HEK293 (cell line): ENCODE measurements at regions not wholly inside any gene's neighbourhood (a gene's known extent, or its start where the extent isn't known, plus 50 kb on each side); places are given as distances from the start of the nearest gene placed in this dataset.
A peak's percentile ranks its signal among the peaks of the same experiment; 100 is the strongest.

Source experiments
- CTCF ChIA-PET: fragments of 350-600 bp; formaldehyde crosslinking; extraction: SDS; loops from one replicate; lab custom pipeline; 2021; ENCODE audit warnings: antibody characterized with exemption; lab: Yijun Ruan, JAX
- POLR2A ChIA-PET: fragments of 300-600 bp; formaldehyde crosslinking; extraction: SDS; loops from one replicate; lab custom pipeline; 2020; ENCODE audit warnings: antibody characterized with exemption, inconsistent platforms; lab: Yijun Ruan, JAX
- H3K27ac ChIP-seq: fragments of 200-500 bp; sonication (Bioruptor generic); 2 replicates; pipeline ENCODE4 v1.5.1; 2014; ENCODE audit warnings: low read depth, low read length, control low read depth, inconsistent platforms; ENCODE audit errors: extremely low read depth
- H3K36me3 ChIP-seq, 2 experiments: fragments of 200-500 bp in 1 of 2; sonication (Bioruptor generic) in 1 of 2; 1 replicate in 1 of 2; 2 replicates in 1 of 2; pipeline ENCODE4 v1.5.1; 2014 to 2017; ENCODE audit warnings: inconsistent platforms in 2 of 2, low read length in 2 of 2; ENCODE audit not compliant: control insufficient read depth in 2 of 2, insufficient read depth in 1 of 2
- H3K4me1 ChIP-seq: fragments of 200-500 bp; sonication (Bioruptor generic); 2 replicates; pipeline ENCODE4 v1.5.1; 2014; ENCODE audit warnings: mild to moderate bottlenecking, low read length, inconsistent platforms; ENCODE audit not compliant: control insufficient read depth, insufficient read depth
- H3K4me3 ChIP-seq: 2 replicates; pipeline ENCODE4 v1.5.1; 2011; ENCODE audit warnings: low read depth, mild to moderate bottlenecking, control low read depth, low read length, moderate library complexity
- H3K9me3 ChIP-seq: fragments of 200-500 bp; sonication (Bioruptor generic); 2 replicates; pipeline ENCODE4 v1.5.1; 2014; ENCODE audit warnings: low read depth, low read length, inconsistent platforms; ENCODE audit not compliant: control insufficient read depth, insufficient read depth
- PRDM1 ChIP-seq: fragments of 450-650 bp; formaldehyde crosslinking; IDR thresholded peaks from 2 replicates; pipeline ENCODE4; 2016; ENCODE audit warnings: missing biosample characterization, missing genetic modification characterization
- ZBTB20 ChIP-seq: fragments of 450-650 bp; formaldehyde crosslinking; IDR thresholded peaks from 2 replicates; pipeline ENCODE4 v1.5.1; 2016; ENCODE audit warnings: missing biosample characterization, missing genetic modification characterization
- ZBTB8A ChIP-seq: fragments of 450-650 bp; formaldehyde crosslinking; IDR thresholded peaks from 2 replicates; pipeline ENCODE4 v1.5.1; 2016; ENCODE audit warnings: missing biosample characterization, missing genetic modification characterization
- ZFP3 ChIP-seq: fragments of 450-650 bp; formaldehyde crosslinking; IDR thresholded peaks from 2 replicates; pipeline ENCODE4 v1.5.1; 2016; ENCODE audit warnings: low read depth, missing biosample characterization, missing genetic modification characterization
- ZNF19 ChIP-seq: fragments of 450-650 bp; formaldehyde crosslinking; IDR thresholded peaks from 2 replicates; pipeline ENCODE4; 2016; ENCODE audit warnings: missing biosample characterization, missing genetic modification characterization, low read depth
- ZNF23 ChIP-seq: fragments of 450-650 bp; formaldehyde crosslinking; IDR thresholded peaks from 2 replicates; pipeline ENCODE4 v1.5.1; 2016; ENCODE audit warnings: missing biosample characterization, missing genetic modification characterization, borderline replicate concordance
- ZNF311 ChIP-seq: fragments of 450-650 bp; formaldehyde crosslinking; IDR thresholded peaks from 2 replicates; pipeline ENCODE4 v1.5.1; 2017; ENCODE audit warnings: missing biosample characterization, missing genetic modification characterization, borderline replicate concordance
- ZSCAN23 ChIP-seq: fragments of 450-650 bp; formaldehyde crosslinking; IDR thresholded peaks from 2 replicates; pipeline ENCODE4 v1.5.1; 2016; ENCODE audit warnings: missing biosample characterization, missing genetic modification characterization
- TF ChIP-seq, protein P1 (sequence below): fragments of 450-650 bp; formaldehyde crosslinking; conservative IDR thresholded peaks from 2 replicates; pipeline ENCODE4 v1.5.1; 2016; ENCODE audit warnings: low read depth, missing biosample characterization, missing genetic modification characterization
- TF ChIP-seq, protein P2 (sequence below): fragments of 450-650 bp; formaldehyde crosslinking; IDR thresholded peaks from 2 replicates; pipeline ENCODE4 v1.5.1; 2016; ENCODE audit warnings: missing biosample characterization, missing genetic modification characterization, borderline replicate concordance
- TF ChIP-seq, protein P3 (sequence below): fragments of 450-650 bp; formaldehyde crosslinking; IDR thresholded peaks from 2 replicates; pipeline ENCODE4 v1.5.1; 2017; ENCODE audit warnings: missing biosample characterization, missing genetic modification characterization
- TF ChIP-seq, protein P4 (sequence below): fragments of 450-650 bp; formaldehyde crosslinking; IDR thresholded peaks from 2 replicates; pipeline ENCODE4 v1.5.1; 2017; ENCODE audit warnings: missing biosample characterization, missing genetic modification characterization

DNA sequence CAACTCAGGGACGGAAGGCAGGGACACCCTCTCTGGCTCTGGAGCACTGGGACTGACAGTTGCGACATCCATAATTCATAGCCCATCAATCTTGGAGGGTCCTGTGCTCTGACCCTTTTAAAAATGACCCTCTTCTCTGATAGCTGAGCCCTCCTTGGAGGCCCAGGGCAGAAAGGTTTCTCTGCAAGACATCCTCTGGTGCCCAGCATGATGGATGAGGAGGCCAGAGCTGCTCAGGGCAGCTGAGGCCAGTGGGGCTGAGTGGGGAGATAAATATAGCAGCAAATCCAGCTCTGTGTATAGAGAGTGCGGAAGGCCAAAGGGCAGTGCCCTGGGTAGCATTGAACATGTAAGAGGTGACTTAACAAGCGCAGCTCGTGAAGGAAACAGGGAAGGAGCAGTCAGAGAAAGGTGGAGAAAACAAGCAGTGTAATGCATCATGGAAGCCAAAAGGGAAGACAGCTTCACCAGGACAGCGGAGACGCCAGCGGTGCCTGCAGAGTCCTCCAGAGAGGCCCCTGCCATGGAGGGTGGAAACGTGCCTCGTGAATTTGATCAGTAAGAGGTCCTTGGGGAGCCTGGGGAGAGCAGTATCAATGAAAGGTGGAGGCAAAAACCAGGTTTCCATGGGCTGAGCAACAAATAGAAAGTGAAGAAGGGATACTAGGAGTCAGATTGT, 50.4 kb upstream of the FMOD start:
- ChIA-PET CTCF (interaction anchor here (0.6 kb wide), 1 partner anchor 309 kb away, joined by 3 read pairs; no protein-coding TSS in a partner anchor), POLR2A (no interaction called here)
- Histone ChIP-seq H3K36me3 (no peaks in the 10 kb centered on the region), H3K9me3 (no peaks in the 10 kb centered on the region), H3K27ac (no peak overlapping the region), H3K4me3 (no peak overlapping the region), H3K4me1 (no peaks in the 10 kb centered on the region)
- 0 out of 2 replicates have a peak, but pooled peaks have one; percentile 10 for TF ChIP-seq PRDM1 (tag by site-specific recombination)
- no peak for TF ChIP-seq ZBTB20 (tag by site-specific recombination)
- TF ChIP-seq, all 188 proteins: peak for 1

DNA sequence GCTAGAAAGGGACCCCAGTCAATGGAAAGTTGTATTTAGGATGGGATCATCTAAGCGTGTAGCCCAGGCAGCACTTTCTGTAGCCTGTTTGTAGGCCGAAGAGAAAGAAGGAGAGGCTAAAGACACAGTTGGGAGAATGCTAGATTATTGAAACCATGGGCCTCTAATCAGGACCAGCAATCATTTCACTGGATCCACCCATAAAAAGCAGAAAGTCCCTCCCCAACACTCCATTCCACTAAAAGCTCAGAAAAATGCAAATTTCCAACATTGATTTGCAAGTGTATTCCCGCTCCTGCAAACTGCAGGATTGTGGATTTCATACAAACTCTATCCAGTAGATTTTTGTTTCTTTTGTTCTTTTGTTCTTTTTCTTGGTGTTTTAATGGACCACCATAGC, 51.2 kb upstream of the FMOD start:
- no peak overlapping the region for H3K27ac ChIP-seq
- no peak overlapping the region for H3K4me3 ChIP-seq
- no peaks in the 10 kb centered on the region for H3K4me1 ChIP-seq
- H3K9me3 ChIP-seq = no peaks in the 10 kb centered on the region
- CTCF ChIA-PET = interaction anchor here (0.5 kb wide), 1 partner anchor 46 kb away, joined by 3 read pairs; no protein-coding TSS in a partner anchor
- POLR2A ChIA-PET = no interaction called here
- TF ChIP-seq ZBTB8A (tag by site-specific recombination) = no peak
- TF ChIP-seq, protein P1, sequence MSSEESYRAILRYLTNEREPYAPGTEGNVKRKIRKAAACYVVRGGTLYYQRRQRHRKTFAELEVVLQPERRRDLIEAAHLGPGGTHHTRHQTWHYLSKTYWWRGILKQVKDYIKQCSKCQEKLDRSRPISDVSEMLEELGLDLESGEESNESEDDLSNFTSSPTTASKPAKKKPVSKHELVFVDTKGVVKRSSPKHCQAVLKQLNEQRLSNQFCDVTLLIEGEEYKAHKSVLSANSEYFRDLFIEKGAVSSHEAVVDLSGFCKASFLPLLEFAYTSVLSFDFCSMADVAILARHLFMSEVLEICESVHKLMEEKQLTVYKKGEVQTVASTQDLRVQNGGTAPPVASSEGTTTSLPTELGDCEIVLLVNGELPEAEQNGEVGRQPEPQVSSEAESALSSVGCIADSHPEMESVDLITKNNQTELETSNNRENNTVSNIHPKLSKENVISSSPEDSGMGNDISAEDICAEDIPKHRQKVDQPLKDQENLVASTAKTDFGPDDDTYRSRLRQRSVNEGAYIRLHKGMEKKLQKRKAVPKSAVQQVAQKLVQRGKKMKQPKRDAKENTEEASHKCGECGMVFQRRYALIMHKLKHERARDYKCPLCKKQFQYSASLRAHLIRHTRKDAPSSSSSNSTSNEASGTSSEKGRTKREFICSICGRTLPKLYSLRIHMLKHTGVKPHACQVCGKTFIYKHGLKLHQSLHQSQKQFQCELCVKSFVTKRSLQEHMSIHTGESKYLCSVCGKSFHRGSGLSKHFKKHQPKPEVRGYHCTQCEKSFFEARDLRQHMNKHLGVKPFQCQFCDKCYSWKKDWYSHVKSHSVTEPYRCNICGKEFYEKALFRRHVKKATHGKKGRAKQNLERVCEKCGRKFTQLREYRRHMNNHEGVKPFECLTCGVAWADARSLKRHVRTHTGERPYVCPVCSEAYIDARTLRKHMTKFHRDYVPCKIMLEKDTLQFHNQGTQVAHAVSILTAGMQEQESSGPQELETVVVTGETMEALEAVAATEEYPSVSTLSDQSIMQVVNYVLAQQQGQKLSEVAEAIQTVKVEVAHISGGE = no peak
- no peak for TF ChIP-seq ZSCAN23
- TF ChIP-seq PRDM1 (tag by site-specific recombination) = no peak
- no peak for TF ChIP-seq ZNF19 (tag by site-specific recombination)
- no peak for TF ChIP-seq ZNF311 (tag by site-specific recombination)
- TF ChIP-seq, protein P2, sequence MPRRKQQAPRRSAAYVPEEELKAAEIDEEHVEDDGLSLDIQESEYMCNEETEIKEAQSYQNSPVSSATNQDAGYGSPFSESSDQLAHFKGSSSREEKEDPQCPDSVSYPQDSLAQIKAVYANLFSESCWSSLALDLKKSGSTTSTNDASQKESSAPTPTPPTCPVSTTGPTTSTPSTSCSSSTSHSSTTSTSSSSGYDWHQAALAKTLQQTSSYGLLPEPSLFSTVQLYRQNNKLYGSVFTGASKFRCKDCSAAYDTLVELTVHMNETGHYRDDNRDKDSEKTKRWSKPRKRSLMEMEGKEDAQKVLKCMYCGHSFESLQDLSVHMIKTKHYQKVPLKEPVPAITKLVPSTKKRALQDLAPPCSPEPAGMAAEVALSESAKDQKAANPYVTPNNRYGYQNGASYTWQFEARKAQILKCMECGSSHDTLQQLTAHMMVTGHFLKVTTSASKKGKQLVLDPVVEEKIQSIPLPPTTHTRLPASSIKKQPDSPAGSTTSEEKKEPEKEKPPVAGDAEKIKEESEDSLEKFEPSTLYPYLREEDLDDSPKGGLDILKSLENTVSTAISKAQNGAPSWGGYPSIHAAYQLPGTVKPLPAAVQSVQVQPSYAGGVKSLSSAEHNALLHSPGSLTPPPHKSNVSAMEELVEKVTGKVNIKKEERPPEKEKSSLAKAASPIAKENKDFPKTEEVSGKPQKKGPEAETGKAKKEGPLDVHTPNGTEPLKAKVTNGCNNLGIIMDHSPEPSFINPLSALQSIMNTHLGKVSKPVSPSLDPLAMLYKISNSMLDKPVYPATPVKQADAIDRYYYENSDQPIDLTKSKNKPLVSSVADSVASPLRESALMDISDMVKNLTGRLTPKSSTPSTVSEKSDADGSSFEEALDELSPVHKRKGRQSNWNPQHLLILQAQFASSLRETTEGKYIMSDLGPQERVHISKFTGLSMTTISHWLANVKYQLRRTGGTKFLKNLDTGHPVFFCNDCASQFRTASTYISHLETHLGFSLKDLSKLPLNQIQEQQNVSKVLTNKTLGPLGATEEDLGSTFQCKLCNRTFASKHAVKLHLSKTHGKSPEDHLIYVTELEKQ = no peak
- TF ChIP-seq ZNF23 (tag by site-specific recombination) = no peak
- TF ChIP-seq, protein P3, sequence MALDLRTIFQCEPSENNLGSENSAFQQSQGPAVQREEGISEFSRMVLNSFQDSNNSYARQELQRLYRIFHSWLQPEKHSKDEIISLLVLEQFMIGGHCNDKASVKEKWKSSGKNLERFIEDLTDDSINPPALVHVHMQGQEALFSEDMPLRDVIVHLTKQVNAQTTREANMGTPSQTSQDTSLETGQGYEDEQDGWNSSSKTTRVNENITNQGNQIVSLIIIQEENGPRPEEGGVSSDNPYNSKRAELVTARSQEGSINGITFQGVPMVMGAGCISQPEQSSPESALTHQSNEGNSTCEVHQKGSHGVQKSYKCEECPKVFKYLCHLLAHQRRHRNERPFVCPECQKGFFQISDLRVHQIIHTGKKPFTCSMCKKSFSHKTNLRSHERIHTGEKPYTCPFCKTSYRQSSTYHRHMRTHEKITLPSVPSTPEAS (tag by site-specific recombination) = no peak
- TF ChIP-seq, protein P4, sequence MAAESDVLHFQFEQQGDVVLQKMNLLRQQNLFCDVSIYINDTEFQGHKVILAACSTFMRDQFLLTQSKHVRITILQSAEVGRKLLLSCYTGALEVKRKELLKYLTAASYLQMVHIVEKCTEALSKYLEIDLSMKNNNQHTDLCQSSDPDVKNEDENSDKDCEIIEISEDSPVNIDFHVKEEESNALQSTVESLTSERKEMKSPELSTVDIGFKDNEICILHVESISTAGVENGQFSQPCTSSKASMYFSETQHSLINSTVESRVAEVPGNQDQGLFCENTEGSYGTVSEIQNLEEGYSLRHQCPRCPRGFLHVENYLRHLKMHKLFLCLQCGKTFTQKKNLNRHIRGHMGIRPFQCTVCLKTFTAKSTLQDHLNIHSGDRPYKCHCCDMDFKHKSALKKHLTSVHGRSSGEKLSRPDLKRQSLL (tag by site-specific recombination) = no peak
- TF ChIP-seq ZFP3 (tag by site-specific recombination) = no peak
- H3K36me3 ChIP-seq = no peaks in the 10 kb centered on the region
